Stimulated activated CD4-positive, alpha-beta T cell treated with anti-CD3 and anti-CD28 coated beads, Interleukin-1b, Interleukin-23, amount 100 ng/mL, for 48 hours (primary cell): ENCODE measurements at regions not wholly inside any gene's neighbourhood (a gene's known extent, or its start where the extent isn't known, plus 50 kb on each side); places are given as distances from the start of the nearest gene placed in this dataset.

Experiments
- DNase-seq: peaks from one replicate; pipeline ENCODE4 v3.0.0-alpha.2; 2020

DNA sequence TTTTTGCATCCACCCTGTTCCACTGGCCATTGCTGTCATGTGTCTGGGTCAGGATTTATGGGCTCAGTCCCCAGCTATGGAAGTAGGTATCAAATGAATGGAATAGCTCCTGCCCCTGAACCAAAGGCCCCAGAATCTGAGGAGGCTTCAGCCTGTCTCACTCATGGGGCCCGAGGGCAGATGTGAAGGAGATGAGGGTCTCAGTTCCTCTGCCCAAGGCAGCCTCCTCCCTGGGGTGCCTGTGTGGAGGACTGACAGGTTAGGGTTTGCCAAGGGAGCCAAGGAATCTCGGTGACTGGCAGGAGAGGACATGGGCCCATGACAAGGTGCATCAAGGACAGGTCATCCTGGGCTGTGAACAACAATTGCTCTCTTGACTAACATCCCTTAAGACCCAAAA, 70.4 kb downstream of the CPN2 start:
- no peak for DNase-seq

DNA sequence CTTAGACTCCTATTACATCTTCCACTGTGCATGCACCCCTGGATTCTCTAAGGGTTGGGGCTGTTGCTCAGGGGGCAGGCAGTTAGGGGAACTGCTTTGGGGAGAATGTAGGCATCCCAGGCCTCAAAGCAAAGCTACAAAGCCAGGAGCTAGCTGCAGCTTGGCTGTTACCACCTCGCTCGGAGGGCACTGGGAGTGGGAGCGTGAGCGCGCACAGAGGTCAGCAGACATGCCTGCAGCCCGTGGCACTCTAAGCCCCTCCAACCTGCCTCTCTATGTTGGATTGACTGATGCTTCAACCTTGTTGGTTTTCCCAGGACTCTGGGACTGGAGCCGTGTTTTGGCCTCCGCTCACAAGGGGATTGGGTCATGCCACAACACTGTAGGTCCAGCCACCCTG, 69.8 kb downstream of the CPN2 start:
- DNase-seq = no peak

- DNase-seq = no peak
Measured at GRCh38 chr3:194281766-194282165, 69.4 kb downstream of the CPN2 start.

GRCh38 chr3:194282436-194283122, 68.5 kb downstream of the CPN2 start:
- no peak for DNase-seq

GRCh38 chr3:194283221-194284006, 67.7 kb downstream of the CPN2 start:
- DNase-seq = no peak

GRCh38 chr3:194284351-194284750, 66.8 kb downstream of the CPN2 start:
- no peak for DNase-seq

DNA sequence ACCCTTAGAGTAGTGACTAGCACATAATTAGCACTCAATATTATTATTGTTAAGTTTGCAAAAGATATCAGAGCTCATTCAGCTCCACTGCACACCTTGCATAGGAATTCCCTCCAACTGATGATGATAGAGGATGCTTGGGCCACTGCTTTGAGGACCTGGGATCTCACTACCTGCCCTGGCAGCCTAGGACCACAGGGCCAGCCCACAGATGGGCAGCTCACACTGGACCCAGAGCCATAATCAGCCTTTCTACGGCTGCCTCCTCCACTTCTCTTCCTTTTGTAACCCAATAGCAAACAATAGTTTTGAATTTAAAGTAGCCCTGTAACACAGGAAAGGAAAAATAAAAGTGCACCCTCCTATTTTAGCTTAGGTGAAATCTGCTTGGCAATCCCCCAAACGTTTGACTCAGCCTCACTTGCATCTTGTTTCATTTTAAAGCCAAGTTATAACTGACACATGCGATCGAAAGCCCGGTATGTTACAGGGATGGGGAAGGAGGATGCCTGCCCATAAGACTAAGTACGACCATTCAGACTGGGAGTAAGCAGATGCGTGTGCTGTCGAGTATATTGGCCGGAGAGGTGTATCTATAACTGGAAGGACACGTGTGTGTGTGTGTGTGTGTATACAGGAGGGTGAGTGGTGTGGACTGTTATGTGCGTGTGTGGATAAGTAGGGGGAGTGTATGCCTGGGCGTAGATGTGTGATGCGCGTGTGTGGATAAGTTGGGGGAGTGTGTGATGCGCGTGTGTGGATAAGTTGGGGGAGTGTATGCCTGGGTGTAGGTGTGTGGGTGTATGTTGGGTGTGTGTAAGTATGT, 65.9 kb downstream of the CPN2 start:
- DNase-seq = no peak

- no peak for DNase-seq
Measured at GRCh38 chr3:194285850-194286197, 65.3 kb downstream of the CPN2 start.

DNA sequence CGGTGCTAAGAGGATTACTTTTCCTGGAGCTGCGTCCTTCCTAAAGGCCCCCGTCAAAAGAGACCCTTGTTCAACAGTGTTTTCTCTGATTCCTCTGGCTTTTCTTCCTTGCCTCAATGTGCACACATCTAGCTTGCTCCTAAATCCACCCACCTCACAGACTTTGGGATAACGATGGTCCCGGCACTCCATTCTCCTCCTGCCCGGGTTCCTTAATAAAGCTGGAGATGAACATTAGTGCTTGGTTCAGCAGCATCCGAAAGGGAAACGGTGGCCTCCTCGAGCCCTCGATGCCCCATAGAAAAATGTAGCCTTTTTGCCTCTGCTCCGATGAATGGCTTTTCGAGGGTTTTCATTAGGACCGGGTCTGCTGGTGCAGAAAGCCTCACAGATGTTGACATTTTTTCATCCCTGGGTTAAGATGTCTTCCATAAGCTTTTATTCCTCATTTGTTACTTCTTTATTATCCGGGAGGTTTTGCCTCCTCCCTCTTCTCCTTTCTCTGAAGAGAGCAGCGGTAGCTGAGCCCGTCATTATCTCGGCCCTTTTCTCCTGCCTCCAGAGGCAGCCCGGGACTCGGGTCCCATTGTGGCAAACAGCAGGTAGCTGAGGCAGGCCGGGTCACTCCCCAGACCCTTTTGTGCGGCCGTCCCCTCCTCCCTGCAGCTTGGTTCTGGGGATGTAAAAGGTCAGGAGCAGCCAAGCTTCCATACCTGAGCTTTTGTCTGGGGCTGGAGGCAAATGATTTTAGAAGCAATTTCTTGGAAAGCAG, 64.6 kb downstream of the CPN2 start:
- DNase-seq = no peak

- DNase-seq = no peak
Measured at GRCh38 chr3:194287374-194287773, 63.8 kb downstream of the CPN2 start.

DNA sequence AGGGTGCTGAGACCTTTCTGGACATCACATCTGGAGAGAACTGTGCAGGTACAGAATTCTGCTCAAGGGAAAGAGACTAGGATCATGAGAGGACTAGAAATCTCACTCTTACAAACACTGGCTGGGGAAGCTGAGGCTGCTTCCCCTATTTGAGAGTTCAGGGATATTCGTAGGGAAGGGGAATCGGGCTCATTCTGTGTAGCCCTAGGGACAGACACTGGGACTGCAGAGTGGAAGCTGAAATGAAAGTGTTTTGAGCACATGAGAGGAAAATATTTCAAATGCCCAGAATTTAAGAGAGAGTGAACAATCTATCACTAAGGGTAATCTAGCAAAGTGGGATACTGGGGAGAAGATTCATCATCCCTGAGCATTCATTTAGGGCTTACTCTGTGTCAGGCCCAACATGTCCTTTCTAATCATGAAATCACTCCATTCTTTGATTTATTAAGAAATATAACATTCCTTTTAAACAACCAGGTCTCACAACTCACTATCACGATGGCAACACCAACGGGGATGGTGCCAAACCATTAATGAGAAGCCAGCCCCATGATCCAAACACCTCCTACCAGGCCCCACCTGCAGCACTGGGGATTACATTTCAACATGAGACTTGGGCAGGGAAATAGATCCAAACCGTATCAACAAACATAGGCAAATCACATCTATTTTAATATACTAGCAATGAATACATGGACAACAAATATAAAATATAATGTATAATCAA, 63.0 kb downstream of the CPN2 start:
- no peak for DNase-seq
